Left lung (tissue), 4 donors: ENCODE measurements at regions not wholly inside any gene's neighbourhood (a gene's known extent, or its start where the extent isn't known, plus 50 kb on each side); places are given as distances from the start of the nearest gene placed in this dataset.
A peak's percentile ranks its signal among the peaks of the same experiment; 100 is the strongest.

ENCODE experiments used
- ATAC-seq: fragments of 200-7000 bp; cut with Tn5 transposase; one replicate; pipeline ENCODE4 v1.9.1; 2020; ENCODE audit warnings: moderate library complexity
- DNase-seq, 4 donors: peaks; one replicate each; pipeline ENCODE4 v3.0.0-alpha.2; 2013 to 2020
- H3K27ac ChIP-seq, 2 donors: fragments of 200-600 bp; sonication (generic) in 1 of 2; one replicate each; pipeline versions ENCODE4 v1.5.0 to v1.8.0; 2020 to 2021
- H3K27me3 ChIP-seq, 2 donors: fragments of 200-600 bp; sonication (generic) in 1 of 2; one replicate each; pipeline versions ENCODE4 v1.5.0 to v1.8.0; 2020 to 2021
- H3K36me3 ChIP-seq, 2 donors: fragments of 200-600 bp; sonication (generic) in 1 of 2; one replicate each; pipeline versions ENCODE4 v1.5.0 to v1.8.0; 2020 to 2021
- H3K4me1 ChIP-seq, 2 donors: fragments of 200-600 bp; one replicate each; pipeline ENCODE4 v1.8.0; 2021
- H3K4me3 ChIP-seq, 2 donors: fragments of 200-600 bp; sonication (generic) in 1 of 2; one replicate each; pipeline versions ENCODE4 v1.5.0 to v1.8.0; 2020 to 2021; ENCODE audit warnings: mild to moderate bottlenecking in 1 of 2
- H3K9me3 ChIP-seq, 2 donors: fragments of 200-600 bp; sonication (generic) in 1 of 2; one replicate each; pipeline versions ENCODE4 v1.5.0 to v1.8.0; 2020 to 2021
- CTCF ChIP-seq, 2 donors: fragments of 200-600 bp; sonication (generic) in 1 of 2; IDR thresholded peaks; one replicate each; pipeline versions ENCODE4 v1.5.0 to v1.8.0; 2021; ENCODE audit warnings: antibody characterized with exemption in 2 of 2
- intact Hi-C, 2 donors: fragments of 100-400 bp; cut with DNase I; formaldehyde crosslinking; loops; one replicate each; pipeline versions ENCODE4 v1.11.2 to v1.14.2; 2022
- donor health status: DM: no; HTN: yes; CAD: no.
- donor health status: DM: no; HTN: no; CAD: no.

GRCh38 chr2:230644356-230644935 is 68.2 kb upstream of the CAB39 start:
- H3K9me3 ChIP-seq, result no peaks in the 10 kb centered on the region
- ATAC-seq (no peak), DNase-seq (no peak)
- H3K36me3 ChIP-seq, result no peaks in the 10 kb centered on the region
- intact Hi-C loops, result no loop called here
- H3K4me3 ChIP-seq, result no peak overlapping the region
- H3K4me1 ChIP-seq, result peaks cover 4 to 26% of the 10 kb centered on the region in 2 donors
- H3K27ac ChIP-seq, result peak overlapping the region in 1 of 2 donors; percentile 82
- H3K27me3 ChIP-seq, result no peaks in the 10 kb centered on the region
- no peak for TF ChIP-seq CTCF (IDR thresholded peaks at IDR 0.05)

GRCh38 chr2:230648356-230648755 is 64.3 kb upstream of the CAB39 start:
- DNase-seq, result no peak
- Histone ChIP-seq H3K27me3 (no peaks in the 10 kb centered on the region), H3K4me1 (peaks cover under 1 to 17% of the 10 kb centered on the region in 2 donors), H3K27ac (no peak overlapping the region), H3K36me3 (no peaks in the 10 kb centered on the region), H3K9me3 (no peaks in the 10 kb centered on the region), H3K4me3 (no peak overlapping the region)
- intact Hi-C loops, result no loop called here
- no peak for ATAC-seq
- no peak for TF ChIP-seq CTCF (IDR thresholded peaks at IDR 0.05)

DNA sequence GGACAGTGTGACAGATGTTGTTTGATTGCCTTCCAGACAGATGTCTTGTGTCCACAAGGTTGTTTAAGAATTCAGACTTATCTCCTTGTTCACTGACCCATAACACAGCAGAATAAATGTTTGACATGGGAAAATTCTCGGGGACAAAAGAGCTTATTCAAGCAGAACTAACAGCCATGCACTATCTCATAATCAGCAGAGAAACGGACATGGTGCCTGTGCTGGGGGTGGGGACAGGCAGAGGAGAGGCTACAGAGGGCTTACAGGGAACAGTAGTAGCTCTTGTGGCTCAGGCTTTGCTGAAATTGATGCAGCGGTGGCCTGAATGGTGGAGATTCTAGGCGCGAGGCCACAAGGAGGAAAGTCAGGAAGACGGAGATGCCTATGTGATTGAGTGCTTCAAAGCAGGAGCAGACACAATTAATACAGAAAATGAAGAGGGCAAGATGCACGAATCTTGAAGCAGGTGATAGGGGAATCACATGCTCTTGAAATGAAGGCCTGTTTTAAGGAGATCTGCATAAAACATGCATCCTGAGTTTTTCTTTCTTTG is 62.0 kb upstream of the CAB39 start:
- no peak overlapping the region for H3K4me3 ChIP-seq
- no peaks in the 10 kb centered on the region for H3K9me3 ChIP-seq
- H3K27ac ChIP-seq, result no peak overlapping the region
- H3K4me1 ChIP-seq, result no peaks in the 10 kb centered on the region
- no peaks in the 10 kb centered on the region for H3K36me3 ChIP-seq
- TF ChIP-seq CTCF (IDR thresholded peaks at IDR 0.05), result no peak
- intact Hi-C loops, result no loop called here
- no peaks in the 10 kb centered on the region for H3K27me3 ChIP-seq
- peak; percentile 22 for ATAC-seq
- peak in 1 of 4 donors; percentile 16 for DNase-seq

- ATAC-seq (no peak), DNase-seq (no peak)
- intact Hi-C loops, result no loop called here
- H3K4me1 ChIP-seq, result peaks cover 0 to 11% of the 10 kb centered on the region in 2 donors
- H3K27ac ChIP-seq, result no peak overlapping the region
- H3K27me3 ChIP-seq, result no peaks in the 10 kb centered on the region
- H3K4me3 ChIP-seq, result no peak overlapping the region
- H3K36me3 ChIP-seq, result no peaks in the 10 kb centered on the region
- H3K9me3 ChIP-seq, result no peaks in the 10 kb centered on the region
- no peak for TF ChIP-seq CTCF (IDR thresholded peaks at IDR 0.05)
These were observed 58.6 kb upstream of the CAB39 start for GRCh38 chr2:230654057-230654456.

GRCh38 chr2:230657462-230657861 is 55.2 kb upstream of the CAB39 start:
- H3K36me3 ChIP-seq, result no peaks in the 10 kb centered on the region
- intact Hi-C loops, result no loop called here
- DNase-seq (no peak), ATAC-seq (no peak)
- no peaks in the 10 kb centered on the region for H3K27me3 ChIP-seq
- H3K9me3 ChIP-seq, result no peaks in the 10 kb centered on the region
- H3K4me1 ChIP-seq, result peaks cover 0 to 45% of the 10 kb centered on the region in 2 donors
- TF ChIP-seq CTCF (IDR thresholded peaks at IDR 0.05), result no peak
- no peak overlapping the region for H3K4me3 ChIP-seq
- H3K27ac ChIP-seq, result no peak overlapping the region
